ENCODE measurements at regions not wholly inside any gene's neighbourhood (a gene's known extent, or its start where the extent isn't known, plus 50 kb on each side); places are given as distances from the start of the nearest gene placed in this dataset.

DNA sequence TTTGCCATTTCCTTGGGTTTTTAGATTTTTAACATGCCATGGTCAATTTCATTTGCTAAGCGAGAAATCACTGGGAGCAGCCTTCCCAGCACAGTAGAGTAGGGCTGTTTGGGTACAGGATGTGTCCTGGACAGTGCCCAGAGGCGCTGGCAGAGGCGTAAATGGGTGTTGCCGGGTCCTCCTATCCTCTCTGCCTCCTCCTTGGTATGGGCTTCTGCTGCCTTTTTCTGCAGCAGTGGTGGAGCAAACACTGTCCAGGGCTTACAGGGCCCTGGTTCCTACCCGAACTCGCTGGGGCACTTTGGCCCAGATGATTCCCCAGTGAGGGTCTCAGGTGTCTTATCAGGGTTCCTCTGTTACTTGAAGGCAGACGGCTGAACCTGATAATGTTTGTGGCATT, 298.3 kb downstream of the RPS24 start:
- TF ChIP-seq, protein P1, sequence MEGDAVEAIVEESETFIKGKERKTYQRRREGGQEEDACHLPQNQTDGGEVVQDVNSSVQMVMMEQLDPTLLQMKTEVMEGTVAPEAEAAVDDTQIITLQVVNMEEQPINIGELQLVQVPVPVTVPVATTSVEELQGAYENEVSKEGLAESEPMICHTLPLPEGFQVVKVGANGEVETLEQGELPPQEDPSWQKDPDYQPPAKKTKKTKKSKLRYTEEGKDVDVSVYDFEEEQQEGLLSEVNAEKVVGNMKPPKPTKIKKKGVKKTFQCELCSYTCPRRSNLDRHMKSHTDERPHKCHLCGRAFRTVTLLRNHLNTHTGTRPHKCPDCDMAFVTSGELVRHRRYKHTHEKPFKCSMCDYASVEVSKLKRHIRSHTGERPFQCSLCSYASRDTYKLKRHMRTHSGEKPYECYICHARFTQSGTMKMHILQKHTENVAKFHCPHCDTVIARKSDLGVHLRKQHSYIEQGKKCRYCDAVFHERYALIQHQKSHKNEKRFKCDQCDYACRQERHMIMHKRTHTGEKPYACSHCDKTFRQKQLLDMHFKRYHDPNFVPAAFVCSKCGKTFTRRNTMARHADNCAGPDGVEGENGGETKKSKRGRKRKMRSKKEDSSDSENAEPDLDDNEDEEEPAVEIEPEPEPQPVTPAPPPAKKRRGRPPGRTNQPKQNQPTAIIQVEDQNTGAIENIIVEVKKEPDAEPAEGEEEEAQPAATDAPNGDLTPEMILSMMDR (conservative IDR thresholded peaks at IDR 0.05 in 1 of 2, IDR thresholded peaks at IDR 0.05 in 1 of 2; ENCODE audit: low read depth in 1 of 2, low read length in 2 of 2) = no peak
- TF ChIP-seq EZH2 (IDR thresholded peaks at IDR 0.05; ENCODE audit: low read length, missing control alignments) = no peak
